ENCODE measurements at regions not wholly inside any gene's neighbourhood (a gene's known extent, or its start where the extent isn't known, plus 50 kb on each side); places are given as distances from the start of the nearest gene placed in this dataset.

- Histone ChIP-seq H2AK5ac (ENCODE audit: low read length, severe bottlenecking) (no peak overlapping the region), H3K27ac (ENCODE audit: low read length, poor library complexity, severe bottlenecking) (no peak overlapping the region), H2BK5ac (ENCODE audit: low read depth, low read length, poor library complexity, severe bottlenecking) (no peak overlapping the region), H3K9me3 (ENCODE audit: control insufficient read depth, low read length) (no peaks in the 10 kb centered on the region), H3K27me3 (ENCODE audit: control insufficient read depth in 1 of 2, insufficient read depth in 1 of 2, low read length in 2 of 2) (no peaks in the 10 kb centered on the region), H3K23ac (ENCODE audit: low read length in 2 of 2) (no peak overlapping the region), H3K4ac (ENCODE audit: low read depth in 1 of 2, low read length in 2 of 2) (no peak overlapping the region), H3K4me1 (ENCODE audit: control insufficient read depth, insufficient read depth, low read depth, low read length) (no peaks in the 10 kb centered on the region), H3K9ac (ENCODE audit: low read length) (no peak overlapping the region), H3K14ac (ENCODE audit: low read length in 2 of 2) (no peak overlapping the region), H3K4me2 (ENCODE audit: low read length, poor library complexity, severe bottlenecking) (no peak overlapping the region), H3K36me3 (ENCODE audit: control insufficient read depth in 1 of 2, insufficient read depth in 2 of 2, low read depth in 1 of 2, low read length in 2 of 2) (no peaks in the 10 kb centered on the region), H3K18ac (ENCODE audit: low read depth in 1 of 2, low read length in 2 of 2) (no peak overlapping the region), H4K91ac (ENCODE audit: low read length) (no peak overlapping the region), H3K4me3 (ENCODE audit: insufficient read depth in 1 of 2, low read depth in 1 of 2, low read length in 2 of 2) (no peak overlapping the region), H2AFZ (ENCODE audit: low read depth, low read length) (no peak overlapping the region), H3K79me1 (replicated peaks; ENCODE audit: low read length, poor library complexity, severe bottlenecking) (no peaks in the 10 kb centered on the region), H2BK12ac (ENCODE audit: low read length in 2 of 2) (no peak overlapping the region), H4K8ac (ENCODE audit: low read length) (no peak overlapping the region), H2BK15ac (ENCODE audit: low read depth, poor library complexity, severe bottlenecking) (no peak overlapping the region), H2BK120ac (ENCODE audit: low read depth, low read length) (no peak overlapping the region)
- DNase-seq, result no peak
These were observed 932.1 kb downstream of the QKI start for GRCh38 chr6:164346631-164347030.

GRCh38 chr6:164345806-164346496 is 931.4 kb downstream of the QKI start:
- no peak overlapping the region for H3K18ac ChIP-seq (ENCODE audit: low read depth in 1 of 2, low read length in 2 of 2)
- no peak overlapping the region for H2BK120ac ChIP-seq (ENCODE audit: low read depth, low read length)
- no peak overlapping the region for H3K14ac ChIP-seq (ENCODE audit: low read length in 2 of 2)
- H3K27ac ChIP-seq (ENCODE audit: low read length, poor library complexity, severe bottlenecking), result no peak overlapping the region
- no peak overlapping the region for H3K4me3 ChIP-seq (ENCODE audit: insufficient read depth in 1 of 2, low read depth in 1 of 2, low read length in 2 of 2)
- H3K23ac ChIP-seq (ENCODE audit: low read length in 2 of 2), result no peak overlapping the region
- no peaks in the 10 kb centered on the region for H3K27me3 ChIP-seq (ENCODE audit: control insufficient read depth in 1 of 2, insufficient read depth in 1 of 2, low read length in 2 of 2)
- H2AK5ac ChIP-seq (ENCODE audit: low read length, severe bottlenecking), result no peak overlapping the region
- WGBS, result 80% methylated on average over 8 of the region's 8 CpGs
- no peak overlapping the region for H2BK15ac ChIP-seq (ENCODE audit: low read depth, poor library complexity, severe bottlenecking)
- no peaks in the 10 kb centered on the region for H3K79me1 ChIP-seq (replicated peaks; ENCODE audit: low read length, poor library complexity, severe bottlenecking)
- no peaks in the 10 kb centered on the region for H3K9me3 ChIP-seq (ENCODE audit: control insufficient read depth, low read length)
- no peak overlapping the region for H2BK12ac ChIP-seq (ENCODE audit: low read length in 2 of 2)
- no peak overlapping the region for H4K91ac ChIP-seq (ENCODE audit: low read length)
- H3K9ac ChIP-seq (ENCODE audit: low read length), result peak overlapping the region; percentile 64
- H3K36me3 ChIP-seq (ENCODE audit: control insufficient read depth in 1 of 2, insufficient read depth in 2 of 2, low read depth in 1 of 2, low read length in 2 of 2), result no peaks in the 10 kb centered on the region
- H3K4me1 ChIP-seq (ENCODE audit: control insufficient read depth, insufficient read depth, low read depth, low read length), result no peaks in the 10 kb centered on the region
- no peak overlapping the region for H2BK5ac ChIP-seq (ENCODE audit: low read depth, low read length, poor library complexity, severe bottlenecking)
- DNase-seq, result no peak
- no peak overlapping the region for H4K8ac ChIP-seq (ENCODE audit: low read length)
- no peak overlapping the region for H2AFZ ChIP-seq (ENCODE audit: low read depth, low read length)
- H3K4me2 ChIP-seq (ENCODE audit: low read length, poor library complexity, severe bottlenecking), result no peak overlapping the region
- no peak overlapping the region for H3K4ac ChIP-seq (ENCODE audit: low read depth in 1 of 2, low read length in 2 of 2)

GRCh38 chr6:164345327-164345726 is 930.8 kb downstream of the QKI start:
- WGBS, result 68% methylated on average over 3 of the region's 3 CpGs
- Histone ChIP-seq H3K79me1 (replicated peaks; ENCODE audit: low read length, poor library complexity, severe bottlenecking) (no peaks in the 10 kb centered on the region), H2BK120ac (ENCODE audit: low read depth, low read length) (no peak overlapping the region), H3K4me3 (ENCODE audit: insufficient read depth in 1 of 2, low read depth in 1 of 2, low read length in 2 of 2) (peak overlapping the region in 1 of 2 experiments; percentile 16), H3K9me3 (ENCODE audit: control insufficient read depth, low read length) (no peaks in the 10 kb centered on the region), H2AK5ac (ENCODE audit: low read length, severe bottlenecking) (no peak overlapping the region), H4K8ac (ENCODE audit: low read length) (no peak overlapping the region), H4K91ac (ENCODE audit: low read length) (no peak overlapping the region), H2BK5ac (ENCODE audit: low read depth, low read length, poor library complexity, severe bottlenecking) (no peak overlapping the region), H2BK15ac (ENCODE audit: low read depth, poor library complexity, severe bottlenecking) (no peak overlapping the region), H3K18ac (ENCODE audit: low read depth in 1 of 2, low read length in 2 of 2) (no peak overlapping the region), H2BK12ac (ENCODE audit: low read length in 2 of 2) (no peak overlapping the region), H3K27me3 (ENCODE audit: control insufficient read depth in 1 of 2, insufficient read depth in 1 of 2, low read length in 2 of 2) (no peaks in the 10 kb centered on the region), H3K27ac (ENCODE audit: low read length, poor library complexity, severe bottlenecking) (no peak overlapping the region), H3K4me1 (ENCODE audit: control insufficient read depth, insufficient read depth, low read depth, low read length) (no peaks in the 10 kb centered on the region), H3K36me3 (ENCODE audit: control insufficient read depth in 1 of 2, insufficient read depth in 2 of 2, low read depth in 1 of 2, low read length in 2 of 2) (no peaks in the 10 kb centered on the region), H3K4ac (ENCODE audit: low read depth in 1 of 2, low read length in 2 of 2) (no peak overlapping the region), H3K4me2 (ENCODE audit: low read length, poor library complexity, severe bottlenecking) (no peak overlapping the region), H3K9ac (ENCODE audit: low read length) (peak overlapping the region; percentile 64), H2AFZ (ENCODE audit: low read depth, low read length) (no peak overlapping the region), H3K23ac (ENCODE audit: low read length in 2 of 2) (no peak overlapping the region), H3K14ac (ENCODE audit: low read length in 2 of 2) (no peak overlapping the region)
- no peak for DNase-seq

- Histone ChIP-seq H3K23ac (ENCODE audit: low read length in 2 of 2) (no peak overlapping the region), H2BK12ac (ENCODE audit: low read length in 2 of 2) (no peak overlapping the region), H3K27ac (ENCODE audit: low read length, poor library complexity, severe bottlenecking) (no peak overlapping the region), H2BK15ac (ENCODE audit: low read depth, poor library complexity, severe bottlenecking) (no peak overlapping the region), H2BK120ac (ENCODE audit: low read depth, low read length) (no peak overlapping the region), H4K8ac (ENCODE audit: low read length) (no peak overlapping the region), H3K9ac (ENCODE audit: low read length) (peak overlapping the region; percentile 64), H2AK5ac (ENCODE audit: low read length, severe bottlenecking) (no peak overlapping the region), H3K14ac (ENCODE audit: low read length in 2 of 2) (no peak overlapping the region), H3K27me3 (ENCODE audit: control insufficient read depth in 1 of 2, insufficient read depth in 1 of 2, low read length in 2 of 2) (no peaks in the 10 kb centered on the region), H4K91ac (ENCODE audit: low read length) (no peak overlapping the region), H3K9me3 (ENCODE audit: control insufficient read depth, low read length) (no peaks in the 10 kb centered on the region), H3K4me2 (ENCODE audit: low read length, poor library complexity, severe bottlenecking) (no peak overlapping the region), H3K18ac (ENCODE audit: low read depth in 1 of 2, low read length in 2 of 2) (no peak overlapping the region), H3K36me3 (ENCODE audit: control insufficient read depth in 1 of 2, insufficient read depth in 2 of 2, low read depth in 1 of 2, low read length in 2 of 2) (no peaks in the 10 kb centered on the region), H2BK5ac (ENCODE audit: low read depth, low read length, poor library complexity, severe bottlenecking) (no peak overlapping the region), H3K4me3 (ENCODE audit: insufficient read depth in 1 of 2, low read depth in 1 of 2, low read length in 2 of 2) (peak overlapping the region in 1 of 2 experiments; percentile 27), H2AFZ (ENCODE audit: low read depth, low read length) (no peak overlapping the region), H3K4me1 (ENCODE audit: control insufficient read depth, insufficient read depth, low read depth, low read length) (no peaks in the 10 kb centered on the region), H3K79me1 (replicated peaks; ENCODE audit: low read length, poor library complexity, severe bottlenecking) (no peaks in the 10 kb centered on the region), H3K4ac (ENCODE audit: low read depth in 1 of 2, low read length in 2 of 2) (no peak overlapping the region)
- DNase-seq, result no peak
- WGBS, result 69% methylated on average over 6 of the region's 7 CpGs
These were observed 930.3 kb downstream of the QKI start for GRCh38 chr6:164344801-164345291.
